ENCODE measurements at regions not wholly inside any gene's neighbourhood (a gene's known extent, or its start where the extent isn't known, plus 50 kb on each side); places are given as distances from the start of the nearest gene placed in this dataset.

DNA sequence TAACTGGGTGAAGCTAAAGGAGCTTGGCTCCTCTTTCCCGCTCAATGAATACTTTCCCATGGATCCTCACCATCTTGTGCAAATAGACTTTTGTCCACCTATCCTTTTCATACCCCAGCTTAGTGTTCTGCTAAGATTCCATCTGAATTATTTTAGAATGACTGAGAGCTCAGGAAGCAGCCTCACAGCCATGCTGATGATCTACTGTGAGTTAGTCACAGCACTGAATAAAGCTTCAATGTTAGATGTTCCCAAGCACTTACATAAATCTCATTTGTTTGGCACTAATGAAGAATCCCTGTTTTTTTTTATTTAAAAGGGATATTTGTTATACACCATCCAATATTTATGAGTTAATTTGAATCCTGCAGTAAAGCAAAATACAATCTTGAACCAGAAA lies 317.6 kb upstream of the TRPC7 start:
- no peak for DNase-seq

DNA sequence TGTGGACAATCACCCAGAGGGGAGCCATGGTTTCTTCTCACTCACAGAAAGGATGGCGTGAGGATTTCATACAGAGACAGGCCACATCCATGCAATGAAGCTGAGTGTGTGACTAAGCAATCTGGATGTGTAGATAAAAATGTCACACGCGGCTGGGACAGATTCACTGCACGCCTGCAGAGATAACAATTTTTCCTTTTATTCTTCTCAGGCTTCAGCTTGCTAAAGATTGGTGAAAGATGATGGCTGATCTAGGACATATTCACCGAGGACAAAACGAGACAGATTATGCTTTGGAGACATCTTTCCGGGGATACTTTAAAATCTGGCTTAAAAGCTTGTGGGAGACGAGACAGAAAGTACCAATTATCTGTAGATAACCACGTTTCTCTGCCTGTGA lies 313.9 kb upstream of the TRPC7 start:
- DNase-seq: no peak

DNA sequence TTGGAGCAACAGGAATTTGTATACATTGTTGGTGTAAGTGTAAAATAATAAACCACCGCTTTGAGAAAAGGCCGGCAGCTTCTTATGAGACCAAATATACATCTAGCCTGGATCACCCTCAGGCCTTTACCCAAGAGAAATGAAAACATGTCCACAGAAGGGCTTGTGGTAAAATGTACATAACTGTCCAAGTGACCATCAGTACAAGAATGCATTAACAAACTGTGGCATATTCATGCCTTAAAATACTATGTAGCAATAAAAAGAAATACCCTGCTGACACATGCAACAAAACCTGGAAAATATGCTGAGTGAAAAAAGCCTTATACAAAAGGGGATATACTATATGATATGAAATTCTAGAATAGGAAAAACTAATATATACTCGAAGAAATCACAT lies 311.9 kb upstream of the TRPC7 start:
- no peak for DNase-seq

DNA sequence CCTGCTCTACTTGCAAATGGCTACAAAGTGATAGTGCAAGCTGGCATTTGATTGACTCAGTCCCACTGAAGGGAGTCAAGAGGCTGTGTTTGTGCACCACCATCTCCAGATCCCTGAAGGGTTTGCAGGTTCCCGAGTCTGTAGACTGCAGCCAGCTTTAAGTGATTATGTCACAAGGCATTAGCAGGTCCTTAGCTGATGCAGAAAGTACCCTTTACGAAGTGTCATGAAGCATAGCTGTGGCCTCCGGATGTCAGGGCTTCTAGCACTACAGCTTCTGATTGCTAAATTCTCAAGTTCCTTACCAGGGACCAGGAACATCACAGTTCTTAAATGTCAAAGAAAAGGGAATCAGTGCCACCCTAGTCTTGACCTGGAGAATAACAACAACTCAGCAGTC lies 311.3 kb upstream of the TRPC7 start:
- no peak for DNase-seq

DNA sequence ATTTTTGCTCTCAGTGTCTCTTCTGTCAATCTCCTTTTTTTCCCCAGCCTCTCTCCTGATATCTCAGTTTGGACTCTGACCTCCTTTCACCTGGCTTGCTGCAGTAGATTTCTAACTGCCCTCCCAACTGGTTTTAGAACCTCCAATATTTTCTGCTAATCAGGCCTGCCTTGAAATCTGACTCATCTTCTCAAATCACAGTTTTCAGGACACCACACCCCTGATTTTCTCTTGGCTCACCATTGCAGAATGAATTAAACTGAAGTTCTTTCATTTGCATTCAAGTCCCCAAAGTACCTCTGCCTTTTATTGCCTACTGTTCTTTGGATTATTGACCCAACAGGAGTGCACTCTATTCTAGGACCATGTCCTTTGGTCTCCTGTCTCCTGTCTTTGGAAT lies 310.4 kb upstream of the TRPC7 start:
- DNase-seq: no peak

DNA sequence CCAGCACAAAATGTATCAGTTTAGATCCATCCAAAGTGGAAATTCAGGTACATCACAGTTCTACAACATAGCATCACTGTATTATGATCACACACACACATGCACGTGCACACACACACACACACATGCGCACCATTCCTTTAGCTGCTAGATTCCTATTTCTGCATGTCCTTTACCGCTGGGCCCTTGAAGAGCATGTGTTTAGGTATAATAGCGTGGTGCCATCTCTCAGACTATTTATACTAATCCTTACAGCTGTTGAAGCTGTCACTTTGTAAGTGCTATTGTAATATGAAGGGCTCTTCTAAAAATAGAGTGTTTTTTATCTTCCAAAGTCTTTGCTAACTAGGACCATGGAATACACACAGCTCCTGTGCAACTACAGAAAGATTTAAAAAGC lies 308.8 kb upstream of the TRPC7 start:
- no peak for DNase-seq

DNA sequence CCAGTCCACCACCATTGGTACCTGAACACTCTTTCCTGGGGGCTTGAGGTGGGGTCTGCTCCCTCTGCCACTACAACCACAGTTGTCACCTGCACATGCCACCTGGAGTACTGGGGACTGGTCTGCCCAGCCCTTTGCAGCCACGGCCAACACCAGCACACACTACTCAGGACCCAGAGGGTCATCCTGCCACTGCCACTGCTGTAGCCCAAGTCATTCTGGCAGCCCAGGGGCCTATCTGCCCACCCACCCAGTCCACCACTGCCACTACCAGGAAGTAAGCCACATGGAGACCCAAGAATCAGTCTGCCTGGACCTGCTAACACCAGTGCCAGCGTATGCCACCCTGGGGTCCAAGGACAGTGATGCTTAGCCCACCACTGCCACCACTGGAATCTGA lies 302.4 kb upstream of the TRPC7 start:
- no peak for DNase-seq

DNA sequence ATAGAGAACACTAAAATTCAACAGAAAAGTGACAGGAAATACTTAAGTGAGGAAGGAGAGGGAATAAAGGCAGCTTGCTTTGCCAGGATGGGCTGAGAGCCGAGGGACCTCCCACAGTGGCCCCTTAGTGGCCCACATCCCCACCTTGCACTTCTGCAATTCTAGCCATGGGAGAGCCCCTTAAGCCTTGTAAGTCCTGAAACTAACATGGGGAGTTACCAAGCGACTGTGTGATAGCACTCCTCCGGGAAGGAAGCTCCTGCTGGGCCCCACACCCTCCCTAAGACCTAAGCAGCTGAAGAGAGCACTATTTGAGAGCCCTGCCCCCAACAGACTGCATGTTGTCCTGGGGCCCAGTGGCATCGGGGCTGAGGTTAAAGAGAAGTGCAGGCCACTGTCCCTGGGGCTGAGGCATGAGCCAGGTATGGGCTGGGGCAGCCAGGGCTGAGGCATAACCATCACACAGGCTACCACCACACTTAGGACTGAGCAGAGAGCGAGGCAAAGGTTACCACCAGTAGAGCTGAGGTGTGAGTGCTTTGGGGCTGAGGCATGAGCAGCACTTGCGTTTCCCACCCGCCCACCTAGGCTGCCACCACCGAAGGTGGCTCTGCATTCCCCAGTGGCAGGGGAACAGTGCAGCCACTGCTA lies 301.8 kb upstream of the TRPC7 start:
- no peak for DNase-seq

DNA sequence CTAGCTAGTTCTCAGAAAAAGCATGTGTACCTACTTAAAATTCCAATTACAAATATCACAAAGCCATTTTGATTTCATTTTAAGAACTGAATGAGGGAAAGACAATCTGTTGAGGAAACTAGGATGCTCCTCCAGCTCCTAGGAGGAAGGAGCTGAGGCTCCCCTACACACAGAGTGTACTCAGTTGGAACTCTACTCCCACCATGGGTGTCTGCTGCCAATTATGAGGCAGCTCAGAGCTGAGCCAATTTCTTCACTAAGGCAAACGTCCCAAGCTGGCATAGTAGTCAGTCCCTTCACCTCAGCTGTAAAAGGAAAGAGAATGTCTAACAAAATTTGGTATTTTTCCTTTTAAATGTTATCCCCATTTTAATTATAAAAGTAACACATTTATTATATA lies 300.0 kb upstream of the TRPC7 start:
- no peak for DNase-seq

DNA sequence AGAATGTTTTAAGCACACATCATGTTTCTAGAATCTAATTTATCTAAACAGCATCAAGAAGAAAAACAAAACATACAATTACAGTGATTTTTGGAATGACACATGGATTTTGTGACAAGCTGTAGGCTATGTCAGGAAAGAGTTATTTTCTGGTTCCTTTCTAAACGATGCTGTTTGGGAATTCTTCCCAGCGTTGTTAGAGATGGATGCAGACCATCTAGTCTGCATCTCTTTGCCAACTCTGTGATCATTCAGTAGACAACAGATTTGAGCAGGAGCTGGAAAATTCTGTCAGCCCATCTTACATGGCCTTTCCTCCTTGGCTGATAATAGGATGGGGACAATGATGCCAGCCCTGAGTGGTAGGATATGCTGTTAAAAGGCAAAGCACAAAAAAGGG lies 295.7 kb upstream of the TRPC7 start:
- DNase-seq: no peak

DNA sequence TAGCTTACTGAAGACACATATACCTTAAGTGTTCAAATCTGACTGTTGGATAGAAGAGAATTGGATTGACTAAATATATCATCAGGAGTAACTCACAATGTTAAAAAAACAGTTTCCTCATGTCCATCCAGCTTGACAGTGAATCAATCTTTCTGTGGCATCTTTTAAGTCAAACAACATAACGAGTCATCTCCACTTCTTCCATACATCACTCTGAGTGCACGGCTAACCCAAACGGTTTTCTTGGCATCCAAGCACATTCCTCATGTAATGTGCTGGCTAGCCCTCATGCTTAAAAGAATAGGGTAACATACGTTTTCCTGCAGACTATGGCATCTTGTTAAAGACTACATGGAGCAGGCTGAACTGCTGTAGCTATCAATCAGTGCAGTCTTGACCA lies 291.5 kb upstream of the TRPC7 start:
- no peak for DNase-seq

DNA sequence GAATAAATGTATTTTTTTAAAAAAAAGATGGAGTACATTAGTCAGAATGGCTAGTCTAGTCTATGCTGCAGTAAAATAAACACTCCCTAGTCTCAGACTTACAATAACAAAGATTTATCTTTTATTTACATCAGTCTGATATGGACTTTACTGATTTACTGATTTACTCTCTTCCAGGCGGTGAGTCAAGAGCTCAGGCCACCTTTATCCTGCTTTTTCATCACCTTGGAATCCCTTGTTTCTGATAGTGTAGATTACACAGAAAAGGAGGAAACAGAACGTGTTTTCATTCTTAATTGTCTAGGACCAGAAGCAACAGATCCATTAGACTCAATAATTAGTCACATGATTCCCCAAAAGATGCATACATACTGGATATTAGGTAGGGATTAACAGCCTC lies 290.1 kb upstream of the TRPC7 start:
- DNase-seq: no peak

DNA sequence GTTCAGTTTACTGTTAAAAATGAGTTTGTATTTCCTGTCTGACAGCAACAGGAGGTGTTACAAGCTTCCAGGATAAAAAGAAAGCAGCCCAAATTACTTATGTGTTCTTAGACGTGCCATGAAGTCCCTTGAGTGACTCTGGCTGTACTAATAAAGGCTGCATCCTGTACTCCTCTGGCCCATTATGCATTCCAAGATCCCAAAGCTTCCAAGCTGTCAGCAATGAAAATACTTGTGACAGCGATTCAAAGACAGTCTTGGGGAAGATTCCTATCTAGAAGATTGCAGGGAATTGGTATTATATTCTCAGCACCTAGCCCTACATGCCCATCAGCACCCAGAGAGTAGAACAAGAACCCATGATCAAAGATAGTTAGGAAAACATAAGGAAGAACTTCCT lies 281.6 kb upstream of the TRPC7 start:
- DNase-seq: no peak

DNA sequence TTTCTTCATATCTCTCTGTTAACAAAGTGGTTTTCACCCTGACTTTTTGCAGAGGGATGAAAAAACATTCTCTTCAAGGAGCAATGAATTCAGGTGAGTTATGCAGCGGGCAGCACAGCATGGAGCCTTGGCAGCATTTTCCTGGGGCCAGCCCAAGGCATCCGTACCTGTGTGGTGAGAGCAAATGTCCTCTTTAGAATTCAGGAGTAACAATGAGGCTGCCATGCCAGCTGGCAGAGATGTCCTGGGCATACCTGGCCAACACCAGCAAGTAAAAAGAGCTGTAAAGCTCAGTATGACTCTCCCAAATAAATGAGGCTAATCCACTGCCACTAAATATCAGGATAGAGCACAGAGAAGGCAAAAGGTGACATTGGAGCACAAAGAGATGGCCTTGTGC lies 277.6 kb upstream of the TRPC7 start:
- DNase-seq: no peak

DNA sequence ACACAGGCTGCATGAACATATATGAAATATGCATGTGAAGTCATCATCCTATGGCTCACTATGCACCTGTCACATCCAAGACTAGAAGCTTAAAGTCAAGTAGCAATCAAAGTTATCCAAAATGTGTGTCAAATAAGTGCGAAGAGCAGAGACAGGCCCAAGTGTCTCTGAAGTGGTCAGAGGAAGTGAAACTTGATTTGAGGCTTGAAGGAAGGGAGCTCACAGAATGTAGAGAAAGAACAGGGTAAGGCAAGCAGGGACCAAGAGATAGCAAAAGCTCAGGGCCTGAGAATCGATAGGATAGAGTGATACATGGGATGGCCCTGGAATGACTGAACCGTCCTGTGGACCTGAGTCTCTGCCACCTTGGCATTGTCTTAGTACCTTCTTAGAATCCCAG lies 274.3 kb upstream of the TRPC7 start:
- DNase-seq: no peak

DNA sequence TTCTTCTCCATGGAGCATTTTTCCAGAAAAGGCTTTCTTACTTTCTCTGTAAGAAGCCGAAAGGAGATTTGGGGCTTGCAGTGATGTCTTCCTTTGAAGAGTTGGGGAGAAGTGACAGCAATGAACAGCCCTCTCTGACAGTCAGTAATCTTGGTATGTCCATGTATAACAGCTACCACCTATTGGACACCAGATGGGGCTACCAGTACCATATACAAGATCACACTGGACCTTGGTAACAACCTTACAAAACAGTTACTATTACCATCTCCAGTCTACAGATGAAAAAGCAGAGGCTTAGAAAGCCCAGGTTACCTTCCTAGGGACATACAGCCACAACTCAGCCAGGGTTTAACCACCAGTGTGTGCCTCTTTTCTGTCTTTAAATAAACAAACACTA lies 272.7 kb upstream of the TRPC7 start:
- no peak for DNase-seq

DNA sequence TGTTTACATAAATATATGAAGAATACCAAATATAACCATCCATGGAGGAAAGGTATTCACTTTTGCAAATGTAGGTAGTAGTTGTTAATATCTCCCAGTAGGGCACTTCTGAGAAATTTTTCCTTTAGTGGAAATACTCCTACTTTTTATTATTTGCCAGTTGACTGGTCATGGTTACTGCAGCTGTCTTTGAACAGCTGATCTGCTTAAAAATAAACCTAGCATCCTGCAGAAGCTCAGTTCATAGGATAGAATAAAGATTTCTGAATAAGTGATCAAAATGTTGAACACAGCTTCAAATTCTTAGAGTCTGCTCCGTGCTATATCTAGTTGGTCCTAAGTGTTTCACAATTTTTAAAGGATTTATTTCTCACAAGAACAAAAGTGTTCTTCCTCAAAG lies 270.7 kb upstream of the TRPC7 start:
- DNase-seq: no peak

DNA sequence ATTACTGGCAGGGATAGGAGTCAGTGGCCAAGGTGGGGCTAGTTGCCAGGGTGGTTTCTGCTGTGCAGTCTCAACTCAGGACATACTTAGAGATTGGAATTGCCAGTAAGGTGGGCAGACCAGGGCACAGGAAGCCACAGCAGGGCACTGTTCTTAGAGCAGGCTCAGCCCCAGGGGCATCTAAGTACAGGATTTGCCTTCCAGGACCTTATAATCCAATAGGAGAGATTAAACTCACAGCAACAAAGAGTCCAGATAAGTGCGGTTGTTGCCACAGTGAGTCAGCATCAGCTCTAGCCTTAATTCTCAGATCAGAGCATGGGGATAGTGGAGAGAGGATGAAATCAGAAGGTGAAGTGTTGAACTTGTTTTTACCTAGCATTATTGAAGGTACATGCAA lies 265.8 kb upstream of the TRPC7 start:
- no peak for DNase-seq

DNA sequence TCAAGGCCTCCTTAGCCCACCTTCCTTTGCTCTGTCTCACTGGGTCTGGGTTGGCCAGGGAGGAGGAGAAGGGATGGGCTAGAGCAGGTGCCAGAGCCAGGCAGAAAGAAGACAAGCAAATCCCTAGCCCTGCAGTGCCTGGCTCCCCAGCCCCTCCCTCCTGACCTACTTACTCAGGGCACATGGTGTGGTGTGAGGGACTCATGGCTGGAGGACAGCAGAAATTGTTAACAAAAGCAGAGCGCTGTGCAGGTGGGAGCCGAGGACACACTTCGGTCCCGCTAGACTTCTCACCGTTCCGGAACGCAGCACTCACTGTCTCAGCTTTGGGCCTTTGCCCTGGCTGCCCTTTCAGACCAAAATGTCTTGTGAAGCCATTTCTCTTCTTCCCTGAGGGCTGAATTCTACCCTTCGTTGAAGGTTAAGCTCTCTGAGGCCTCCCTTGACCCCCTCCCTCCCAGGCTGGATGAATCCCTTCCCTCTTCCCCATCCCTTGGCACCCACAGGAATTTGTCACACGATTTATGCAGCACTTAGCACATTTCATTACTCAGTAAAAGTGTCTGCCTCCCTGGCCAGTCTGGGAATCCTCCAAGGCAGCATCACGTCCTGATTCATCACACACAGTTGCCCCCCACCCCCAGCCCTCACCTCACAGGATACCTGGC lies 263.9 kb upstream of the TRPC7 start:
- peak; percentile 27 to 57 for DNase-seq

DNA sequence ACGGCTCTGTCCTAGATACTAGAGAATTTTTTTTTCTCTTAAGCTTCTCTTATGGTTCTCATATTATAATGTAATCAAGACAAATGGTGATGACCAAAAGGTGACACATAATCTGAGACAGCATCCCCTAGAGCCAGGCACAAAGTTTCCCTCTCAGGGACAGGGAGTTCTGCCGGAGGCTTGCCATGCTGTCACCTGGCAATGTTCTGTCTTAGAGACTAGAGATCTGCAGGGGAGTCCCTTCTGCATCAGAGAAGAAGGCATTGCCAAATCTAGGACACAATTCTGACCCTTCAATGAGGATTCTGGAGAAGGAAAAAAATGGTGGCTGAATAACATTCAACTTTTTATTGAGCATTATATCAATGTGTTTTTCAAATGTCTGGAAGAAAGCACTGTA lies 261.2 kb upstream of the TRPC7 start:
- DNase-seq: no peak

DNA sequence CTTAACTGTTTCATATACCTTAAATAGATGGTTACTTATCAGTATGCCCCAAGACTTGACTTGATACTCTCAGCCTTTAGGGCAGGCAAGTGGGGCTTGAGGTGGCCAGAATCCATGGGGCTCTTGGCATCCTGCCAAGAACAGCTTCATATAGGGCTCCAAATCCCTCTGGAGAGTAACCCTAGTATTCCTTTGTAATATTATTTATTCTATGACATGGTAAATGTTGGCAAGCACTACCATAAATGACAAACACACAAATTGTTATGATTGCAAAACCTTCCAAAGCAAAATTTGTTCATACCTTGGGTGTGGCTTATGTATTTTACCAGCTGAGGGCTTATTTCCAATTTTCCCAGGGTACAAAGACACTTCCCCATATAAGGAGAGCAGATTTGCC lies 257.4 kb upstream of the TRPC7 start:
- DNase-seq: no peak

DNA sequence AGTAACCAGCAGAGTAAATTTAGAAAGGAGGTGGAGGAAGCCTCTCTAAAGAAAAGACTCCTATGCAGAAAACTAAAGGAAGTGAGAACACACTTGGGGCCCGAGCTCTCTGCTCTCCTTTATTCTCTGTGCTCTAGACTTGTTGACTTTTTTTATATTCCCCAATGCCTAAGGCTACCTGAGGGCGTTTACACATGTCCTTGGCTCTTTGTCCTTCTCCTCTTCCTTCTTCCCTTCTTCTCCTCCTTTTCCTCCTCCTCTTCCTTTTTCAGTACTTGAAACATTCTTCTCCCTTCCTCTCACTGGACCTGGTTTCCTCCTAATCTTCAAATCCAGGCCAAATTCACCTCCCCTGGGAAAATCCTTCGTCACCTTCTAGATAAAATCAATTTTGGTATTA lies 256.4 kb upstream of the TRPC7 start:
- DNase-seq: no peak

DNA sequence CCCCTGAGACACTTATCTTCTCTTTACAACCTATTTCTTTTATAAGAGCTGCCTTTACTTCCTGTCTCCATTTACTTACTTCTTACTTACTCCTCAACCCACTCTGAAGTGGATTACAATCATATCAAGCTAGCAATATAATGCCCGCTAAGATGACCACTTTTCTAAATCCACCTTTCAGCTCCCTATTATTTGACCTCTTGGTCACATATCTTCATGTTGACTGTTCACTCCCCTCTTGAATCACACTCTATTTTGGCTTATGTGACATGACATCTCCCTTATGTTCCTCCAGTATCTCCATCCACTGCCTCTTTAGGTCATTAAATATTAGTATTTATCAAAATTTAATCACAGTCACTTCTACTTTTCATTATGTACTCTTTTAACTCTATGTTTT lies 255.3 kb upstream of the TRPC7 start:
- DNase-seq: no peak

DNA sequence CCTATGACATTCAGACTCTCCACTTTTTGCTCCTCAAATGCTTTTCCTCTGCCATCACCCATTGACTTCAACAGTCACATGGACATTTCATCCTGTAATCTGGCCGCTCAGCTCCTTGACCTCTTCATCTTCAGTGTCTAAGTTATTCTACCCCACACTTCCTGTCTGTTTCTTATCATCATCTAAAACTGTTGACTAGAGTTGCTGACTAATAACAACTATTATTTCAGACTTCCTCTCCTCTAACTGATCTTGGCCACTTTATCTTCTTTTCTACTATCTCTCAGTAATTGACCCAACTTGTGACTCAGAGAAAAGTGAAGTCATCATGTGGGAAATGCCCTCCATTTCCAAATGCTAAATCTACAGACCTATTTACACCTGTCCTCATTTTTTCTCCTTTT lies 254.7 kb upstream of the TRPC7 start:
- no peak for DNase-seq

DNA sequence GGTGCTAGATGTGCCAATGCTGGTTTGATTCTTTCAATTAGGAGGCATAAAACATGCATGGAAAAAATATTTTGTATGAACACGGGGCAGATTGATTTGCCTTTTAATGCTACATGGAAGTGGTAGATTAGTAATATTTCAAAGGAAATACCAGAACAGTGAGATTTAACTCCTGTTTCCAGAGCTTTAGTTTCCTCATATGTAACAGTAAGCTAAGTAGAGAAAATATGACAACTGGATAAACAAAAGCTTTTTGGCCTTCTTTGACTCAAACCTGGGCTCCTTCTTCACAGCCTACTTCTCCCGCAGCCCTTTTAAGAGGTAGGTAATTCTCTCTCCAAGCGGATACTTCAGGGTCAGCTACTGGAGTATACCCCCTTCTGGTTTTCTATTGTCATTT lies 254.2 kb upstream of the TRPC7 start:
- no peak for DNase-seq

Data from SHP77 (cell line).